H1 (cell line): ENCODE measurements at regions not wholly inside any gene's neighbourhood (a gene's known extent, or its start where the extent isn't known, plus 50 kb on each side); places are given as distances from the start of the nearest gene placed in this dataset.

ENCODE experiments used
- CTCF ChIA-PET: fragments of 300-600 bp; sonication (Branson Sonifier 250); formaldehyde crosslinking; loops from one replicate; lab custom pipeline; 2021; ENCODE audit not compliant: partially characterized antibody; lab: Charles Lee
- POLR2A ChIA-PET: fragments of 300-600 bp; sonication (Branson Sonifier 250); formaldehyde crosslinking; loops from one replicate; lab custom pipeline; 2021; ENCODE audit warnings: inconsistent platforms; ENCODE audit not compliant: partially characterized antibody; lab: Charles Lee
- DNase-seq, 2 experiments: peaks; one replicate each; pipeline versions ENCODE4 v3.0.0 to v3.0.0-alpha.2; 2010 to 2022; ENCODE audit warnings: low spot score in 2 of 2, low read depth in 1 of 2, mixed read lengths in 1 of 2
- FAIRE-seq: peaks from 2 replicates; lab custom pipeline; 2011; peaks lifted over from hg19 to GRCh38; lab: Jason Lieb, UNC
- H2AFZ ChIP-seq: 2 replicates; pipeline ENCODE4 v1.8.1; 2012; ENCODE audit warnings: low read length, inconsistent platforms
- H2AK5ac ChIP-seq: 2 replicates; pipeline ENCODE4 v1.6.1; 2013; ENCODE audit warnings: low read depth, low read length
- H2BK120ac ChIP-seq: replicated peaks from 2 replicates; pipeline ENCODE3; 2013; ENCODE audit warnings: low read depth, low read length, inconsistent platforms
- H2BK12ac ChIP-seq: 2 replicates; pipeline ENCODE4 v1.6.1; 2013; ENCODE audit warnings: low read depth, low read length
- H2BK15ac ChIP-seq: 2 replicates; pipeline ENCODE4 v1.6.1; 2013; ENCODE audit warnings: low read length
- H2BK20ac ChIP-seq: 2 replicates; pipeline ENCODE4 v1.6.1; 2013; ENCODE audit warnings: low read length
- H2BK5ac ChIP-seq: 2 replicates; pipeline ENCODE4 v1.6.1; 2013; ENCODE audit warnings: low read depth, low read length
- H3K14ac ChIP-seq: 2 replicates; pipeline ENCODE4 v1.6.1; 2013; ENCODE audit warnings: inconsistent platforms; ENCODE audit not compliant: insufficient read length
- H3K18ac ChIP-seq: 2 replicates; pipeline ENCODE4 v1.6.1; 2013; ENCODE audit warnings: low read length; ENCODE audit errors: extremely low read depth
- H3K23ac ChIP-seq: 2 replicates; pipeline ENCODE4 v1.6.1; 2013; ENCODE audit warnings: inconsistent platforms; ENCODE audit not compliant: insufficient read length
- H3K23me2 ChIP-seq: 2 replicates; pipeline ENCODE4 v1.6.1; 2013; ENCODE audit warnings: low read depth, low read length
- H3K27ac ChIP-seq: 2 replicates; pipeline ENCODE4 v1.6.1; 2011; ENCODE audit warnings: low read depth, low read length, inconsistent platforms
- H3K27me3 ChIP-seq, 4 experiments: replicated peaks in 1 of 4; 1 replicate in 1 of 4; 2 replicates in 3 of 4; pipeline versions ENCODE4 v1.6.1 to v1.8.1; 2011 to 2013; ENCODE audit warnings: low read length in 3 of 4, mild to moderate bottlenecking in 3 of 4, inconsistent platforms in 2 of 4, mixed read lengths in 2 of 4, moderate library complexity in 1 of 4; ENCODE audit not compliant: control insufficient read depth in 3 of 4, insufficient read depth in 3 of 4; ENCODE audit errors: extremely low read depth in 1 of 4
- H3K36me3 ChIP-seq, 4 experiments: 2 replicates each; pipeline versions ENCODE4 v1.6.1 to v1.8.1; 2011 to 2013; ENCODE audit warnings: mild to moderate bottlenecking in 4 of 4, low read length in 3 of 4, moderate library complexity in 2 of 4, control low read depth in 1 of 4, inconsistent platforms in 1 of 4; ENCODE audit not compliant: insufficient read depth in 4 of 4, control insufficient read depth in 2 of 4
- H3K4ac ChIP-seq: replicated peaks from 2 replicates; pipeline ENCODE3; 2013; ENCODE audit warnings: low read length, low read depth, mixed read lengths, inconsistent platforms; ENCODE audit not compliant: insufficient read length
- H3K4me1 ChIP-seq, 4 experiments: replicated peaks in 1 of 4; 1 replicate in 1 of 4; 2 replicates in 3 of 4; pipeline versions ENCODE4 v1.6.1 to v1.8.1; 2011 to 2013; ENCODE audit warnings: low read length in 3 of 4, inconsistent platforms in 2 of 4, mixed read lengths in 1 of 4; ENCODE audit not compliant: insufficient read depth in 4 of 4, control insufficient read depth in 3 of 4
- H3K4me2 ChIP-seq, 2 experiments: 2 replicates each; pipeline versions ENCODE4 v1.6.1 to v1.8.1; 2011 to 2013; ENCODE audit warnings: low read depth in 2 of 2, low read length in 2 of 2, control low read depth in 1 of 2, inconsistent platforms in 1 of 2, mild to moderate bottlenecking in 1 of 2; ENCODE audit not compliant: insufficient read depth in 1 of 2
- H3K4me3 ChIP-seq, 4 experiments: fragments of 200-600, 300-600 bp in 1 of 4; sonication (generic), shearing (Covaris generic), sonication (Bioruptor Twin) in 1 of 4; 2 replicates each; pipeline versions ENCODE4 v1.5.1 to v1.8.1; 2011 to 2016; ENCODE audit warnings: low read length in 4 of 4, low read depth in 3 of 4, control low read depth in 2 of 4, inconsistent platforms in 2 of 4, mild to moderate bottlenecking in 2 of 4, mixed read lengths in 1 of 4, moderate library complexity in 1 of 4; ENCODE audit not compliant: insufficient read depth in 2 of 4; ENCODE audit errors: extremely low read depth in 1 of 4
- H3K56ac ChIP-seq: replicated peaks from 2 replicates; pipeline ENCODE3; 2013; ENCODE audit warnings: low read depth, mild to moderate bottlenecking, mixed read lengths, low read length, inconsistent platforms; ENCODE audit not compliant: insufficient read length
- H3K79me1 ChIP-seq: 2 replicates; pipeline ENCODE4 v1.6.1; 2013; ENCODE audit warnings: low read depth, low read length, control low read depth
- H3K79me2 ChIP-seq, 2 experiments: 2 replicates each; pipeline versions ENCODE4 v1.6.1 to v1.8.1; 2012 to 2013; ENCODE audit warnings: low read length in 2 of 2, mild to moderate bottlenecking in 2 of 2, inconsistent platforms in 1 of 2; ENCODE audit not compliant: insufficient read depth in 2 of 2, control insufficient read depth in 1 of 2
- H3K9ac ChIP-seq, 4 experiments: replicated peaks in 1 of 4; 1 replicate in 1 of 4; 2 replicates in 3 of 4; pipeline versions ENCODE4 v1.6.1 to v1.8.1; 2011 to 2013; ENCODE audit warnings: low read depth in 3 of 4, low read length in 3 of 4, control low read depth in 2 of 4, mild to moderate bottlenecking in 2 of 4, moderate library complexity in 2 of 4, inconsistent platforms in 1 of 4; ENCODE audit errors: extremely low read depth in 1 of 4
- H3K9me3 ChIP-seq, 2 experiments: 2 replicates each; pipeline versions ENCODE4 v1.6.1 to v1.8.1; 2012 to 2013; ENCODE audit warnings: mild to moderate bottlenecking in 2 of 2, moderate library complexity in 2 of 2, control low read depth in 1 of 2, inconsistent platforms in 1 of 2, low read depth in 1 of 2, low read length in 1 of 2, mixed read lengths in 1 of 2; ENCODE audit not compliant: insufficient read depth in 2 of 2
- H4K20me1 ChIP-seq, 2 experiments: replicated peaks in 1 of 2; 2 replicates each; pipeline versions ENCODE3 to v1.8.1; 2011 to 2013; ENCODE audit warnings: inconsistent platforms in 2 of 2, low read length in 2 of 2, mild to moderate bottlenecking in 1 of 2; ENCODE audit not compliant: insufficient read depth in 2 of 2, control insufficient read depth in 1 of 2
- H4K5ac ChIP-seq: 2 replicates; pipeline ENCODE4 v1.6.1; 2013; ENCODE audit warnings: low read length, low read depth, mixed read lengths, inconsistent platforms; ENCODE audit not compliant: insufficient read length
- H4K8ac ChIP-seq: 2 replicates; pipeline ENCODE4 v1.8.0; 2013; ENCODE audit warnings: mild to moderate bottlenecking, moderate library complexity, low read length, inconsistent platforms; ENCODE audit not compliant: insufficient read depth; ENCODE audit errors: extremely low read depth
- H4K91ac ChIP-seq: replicated peaks from 2 replicates; pipeline ENCODE3; 2013; ENCODE audit warnings: low read length, mixed read lengths, inconsistent platforms; ENCODE audit not compliant: insufficient read length
- BCL11A ChIP-seq, 2 experiments: IDR thresholded peaks; one replicate each; pipeline ENCODE4 v1.6.1; 2011; ENCODE audit warnings: low read depth in 2 of 2, low read length in 2 of 2, mild to moderate bottlenecking in 2 of 2
- EZH2 ChIP-seq: fragments of 200-600 bp; sonication (generic); IDR thresholded peaks from 2 replicates; pipeline ENCODE4 v1.7.1; 2012; ENCODE audit warnings: low read depth, mild to moderate bottlenecking, moderate library complexity, low read length, inconsistent platforms; ENCODE audit not compliant: severe bottlenecking
- JUN ChIP-seq: IDR thresholded peaks from 2 replicates; pipeline ENCODE4 v1.6.1; 2011; ENCODE audit warnings: low read depth, mild to moderate bottlenecking, improper control_type of control experiment, low read length
- KDM5A ChIP-seq: fragments of 200-600 bp; IDR thresholded peaks from 2 replicates; pipeline ENCODE4 v1.7.1; 2012; ENCODE audit warnings: mild to moderate bottlenecking, low read length, inconsistent platforms, mixed read lengths
- WGBS, 2 experiments: shearing (Covaris generic) in 1 of 2; methylation state at CpG; one replicate each; pipeline versions ENCODE4 v1.1.6 to v1.1.7; 2013 to 2015; ENCODE audit warnings: low lambda C conversion rate in 2 of 2, mixed read lengths in 2 of 2, inconsistent platforms in 1 of 2, low coverage in 1 of 2, missing lambda C conversion rate in 1 of 2; ENCODE audit not compliant: insufficient replicate concordance in 2 of 2, insufficient coverage in 1 of 2, insufficient read length in 1 of 2; ENCODE audit errors: extremely low coverage in 1 of 2, missing lambda C conversion rate in 1 of 2; 5-methylcytosine and 5-hydroxymethylcytosine counted together

DNA sequence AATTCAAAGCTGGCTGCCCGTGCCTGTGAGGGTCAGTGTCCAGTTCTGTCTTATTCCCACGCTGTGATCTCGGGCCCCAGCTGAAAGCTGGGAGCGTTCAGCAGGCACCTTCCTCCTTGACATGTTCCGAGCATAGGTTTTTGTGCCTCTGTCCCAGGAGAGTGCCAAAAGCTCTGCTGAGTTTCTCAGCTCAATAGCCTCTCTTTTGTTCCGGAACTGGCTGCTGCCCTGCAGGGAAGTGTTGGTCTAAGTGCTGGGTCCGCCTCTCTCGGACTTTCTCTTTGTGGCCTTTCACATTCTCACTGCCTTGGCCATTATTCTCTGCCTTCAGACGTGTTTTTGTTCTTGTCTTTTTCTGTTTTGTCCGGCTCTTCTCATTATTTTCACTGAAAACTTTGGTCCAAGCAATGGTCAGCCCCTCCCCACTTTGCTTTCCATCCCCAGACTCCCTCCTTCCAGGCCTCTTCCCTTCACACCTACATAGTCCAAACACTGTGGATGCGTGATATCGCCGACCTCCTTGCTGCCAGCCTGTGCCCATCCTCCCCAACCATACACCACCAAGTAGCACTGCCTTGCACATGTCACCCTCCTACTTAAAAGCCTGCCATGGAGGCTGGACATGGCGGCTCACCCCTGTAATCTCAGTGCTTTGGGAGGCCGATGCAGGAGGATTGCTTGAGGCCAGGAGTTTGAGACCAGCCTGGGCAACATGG is 233.8 kb downstream of the RHOU start:
- Histone ChIP-seq H3K27me3 (no peaks in the 10 kb centered on the region), H3K9me3 (no peaks in the 10 kb centered on the region), H2BK120ac (no peak overlapping the region), H3K4ac (peak overlapping the region; percentile 81), H2BK15ac (peak overlapping the region; percentile 90; the same call in 1 of the 2 replicates), H3K9ac (no peak overlapping the region), H3K18ac (no peak overlapping the region), H3K23ac (no peak overlapping the region), H2BK20ac (peak overlapping the region; percentile 13; the same call in 1 of the 2 replicates), H3K4me1 (peaks cover 0 to 6% (median 4%) of the 10 kb centered on the region in 4 experiments; a peak in 4 of 7 replicates), H3K27ac (no peak overlapping the region), H2BK12ac (peak overlapping the region; percentile 86; the same call in 1 of the 2 replicates), H4K91ac (peak overlapping the region; percentile 99), H3K79me1 (no peaks in the 10 kb centered on the region), H3K56ac (no peak overlapping the region), H4K5ac (no peak overlapping the region), H2AK5ac (no peak overlapping the region), H2AFZ (no peak overlapping the region), H3K79me2 (no peaks in the 10 kb centered on the region), H4K8ac (no peak overlapping the region), H3K36me3 (no peaks in the 10 kb centered on the region; a peak in 1 of 8 replicates), H3K4me3 (no peak overlapping the region), H3K23me2 (no peaks in the 10 kb centered on the region), H3K4me2 (no peak overlapping the region; a peak in 1 of 4 replicates), H2BK5ac (no peak overlapping the region), H3K14ac (no peak overlapping the region), H4K20me1 (no peaks in the 10 kb centered on the region)
- DNase-seq: no peak
- WGBS, 2 experiments: 83% methylated on average over 15 of the region's 15 CpGs; no CpG with 5 or more reads in 1 of the 2 experiments
- no peak for FAIRE-seq
- ChIA-PET POLR2A (interaction anchor here (0.7 kb wide), 1 partner anchor 11 kb away, joined by 3 read pairs; no protein-coding TSS in a partner anchor), CTCF (interaction anchor here (0.6 to 1.3 kb wide), 4 partner anchors 33 to 539 kb away, joined by 3 read pairs; no protein-coding TSS in a partner anchor)
- TF ChIP-seq KDM5A (no peak), JUN (no peak), EZH2 (no peak), BCL11A (IDR thresholded peaks at IDR 0.05; ENCODE audit: low read depth in 2 of 2, low read length in 2 of 2) (no peak)
